AML-193 (cell line): ENCODE measurements at regions not wholly inside any gene's neighbourhood (a gene's known extent, or its start where the extent isn't known, plus 50 kb on each side); places are given as distances from the start of the nearest gene placed in this dataset.

ENCODE experiments used
- DNase-seq, 2 experiments: peaks; one replicate each; lab custom pipeline; 2025; lab: John Stamatoyannopoulos, UW

- DNase-seq: no peak
Observed at GRCh38 chr5:158368686-158369085, 509.7 kb upstream of the CLINT1 start.

GRCh38 chr5:158364367-158364766 lies 505.4 kb upstream of the CLINT1 start:
- DNase-seq: no peak

GRCh38 chr5:158354958-158355357 lies 496.0 kb upstream of the CLINT1 start:
- no peak for DNase-seq

- no peak for DNase-seq
Observed at GRCh38 chr5:158351485-158352125, 492.7 kb upstream of the CLINT1 start.

- no peak for DNase-seq
Observed at GRCh38 chr5:158349987-158350386, 491.0 kb upstream of the CLINT1 start.

GRCh38 chr5:158344376-158344775 lies 485.4 kb upstream of the CLINT1 start:
- no peak for DNase-seq

- DNase-seq: no peak
Observed at GRCh38 chr5:158340608-158341007, 481.7 kb upstream of the CLINT1 start.

GRCh38 chr5:158326256-158326655 lies 467.3 kb upstream of the CLINT1 start:
- DNase-seq: no peak

GRCh38 chr5:158324236-158324635 lies 465.3 kb upstream of the CLINT1 start:
- no peak for DNase-seq

GRCh38 chr5:158322620-158323019 lies 463.7 kb upstream of the CLINT1 start:
- no peak for DNase-seq

GRCh38 chr5:158320934-158321333 lies 462.0 kb upstream of the CLINT1 start:
- DNase-seq: no peak

GRCh38 chr5:158320178-158320674 lies 461.3 kb upstream of the CLINT1 start:
- no peak for DNase-seq

- no peak for DNase-seq
Observed at GRCh38 chr5:158317507-158317906, 458.6 kb upstream of the CLINT1 start.

- no peak for DNase-seq
Observed at GRCh38 chr5:158313733-158314464, 455.0 kb upstream of the CLINT1 start.

- no peak for DNase-seq
Observed at GRCh38 chr5:158313027-158313732, 454.2 kb upstream of the CLINT1 start.

- DNase-seq: no peak
Observed at GRCh38 chr5:158309088-158309807, 450.3 kb upstream of the CLINT1 start.

GRCh38 chr5:158308429-158309025 lies 449.6 kb upstream of the CLINT1 start:
- no peak for DNase-seq

- DNase-seq: no peak
Observed at GRCh38 chr5:158305861-158306260, 446.9 kb upstream of the CLINT1 start.

- DNase-seq: no peak
Observed at GRCh38 chr5:158304607-158305006, 445.7 kb upstream of the CLINT1 start.

GRCh38 chr5:158303883-158304282 lies 444.9 kb upstream of the CLINT1 start:
- DNase-seq: no peak

- no peak for DNase-seq
Observed at GRCh38 chr5:158303275-158303674, 444.3 kb upstream of the CLINT1 start.

GRCh38 chr5:158302029-158302428 lies 443.1 kb upstream of the CLINT1 start:
- no peak for DNase-seq
